Esophagus squamous epithelium (tissue), 4 donors: ENCODE measurements at regions not wholly inside any gene's neighbourhood (a gene's known extent, or its start where the extent isn't known, plus 50 kb on each side); places are given as distances from the start of the nearest gene placed in this dataset.

Experiments used
- POLR2A ChIP-seq, 4 donors: fragments of 450-650 bp; IDR thresholded peaks; one replicate each; pipeline ENCODE4 v1.6.1; 2017; ENCODE audit warnings: antibody characterized with exemption in 4 of 4, mild to moderate bottlenecking in 4 of 4, moderate library complexity in 3 of 4
- TF ChIP-seq, protein P1 (sequence below), 6 experiments: fragments of 450-650 bp in 4 of 6; fragments of 200-600 bp in 2 of 6; sonication (generic) in 2 of 6; IDR thresholded peaks; one replicate each; pipeline ENCODE4 v1.5.1; 2016 to 2019; ENCODE audit warnings: antibody characterized with exemption in 6 of 6, mild to moderate bottlenecking in 4 of 6, moderate library complexity in 4 of 6

DNA sequence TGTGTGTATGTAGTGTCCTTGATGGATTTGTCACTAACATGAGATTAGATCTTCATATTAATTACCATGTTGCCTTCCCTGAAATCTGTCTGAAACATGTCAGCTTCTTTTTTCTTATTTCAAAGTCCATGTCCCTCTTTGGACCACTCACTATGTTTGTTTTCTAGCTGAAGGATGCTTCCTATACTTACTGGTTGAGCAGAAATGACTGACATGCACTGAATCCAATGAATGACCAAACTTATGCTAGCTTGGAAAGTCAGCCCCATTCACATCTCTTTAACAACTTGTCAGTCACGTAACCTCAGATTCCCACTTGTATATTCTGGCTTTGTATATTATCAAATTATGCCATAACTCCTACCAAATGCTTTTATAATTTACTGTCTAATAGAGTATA, 69.9 kb upstream of the STK39 start:
- TF ChIP-seq, protein P1, sequence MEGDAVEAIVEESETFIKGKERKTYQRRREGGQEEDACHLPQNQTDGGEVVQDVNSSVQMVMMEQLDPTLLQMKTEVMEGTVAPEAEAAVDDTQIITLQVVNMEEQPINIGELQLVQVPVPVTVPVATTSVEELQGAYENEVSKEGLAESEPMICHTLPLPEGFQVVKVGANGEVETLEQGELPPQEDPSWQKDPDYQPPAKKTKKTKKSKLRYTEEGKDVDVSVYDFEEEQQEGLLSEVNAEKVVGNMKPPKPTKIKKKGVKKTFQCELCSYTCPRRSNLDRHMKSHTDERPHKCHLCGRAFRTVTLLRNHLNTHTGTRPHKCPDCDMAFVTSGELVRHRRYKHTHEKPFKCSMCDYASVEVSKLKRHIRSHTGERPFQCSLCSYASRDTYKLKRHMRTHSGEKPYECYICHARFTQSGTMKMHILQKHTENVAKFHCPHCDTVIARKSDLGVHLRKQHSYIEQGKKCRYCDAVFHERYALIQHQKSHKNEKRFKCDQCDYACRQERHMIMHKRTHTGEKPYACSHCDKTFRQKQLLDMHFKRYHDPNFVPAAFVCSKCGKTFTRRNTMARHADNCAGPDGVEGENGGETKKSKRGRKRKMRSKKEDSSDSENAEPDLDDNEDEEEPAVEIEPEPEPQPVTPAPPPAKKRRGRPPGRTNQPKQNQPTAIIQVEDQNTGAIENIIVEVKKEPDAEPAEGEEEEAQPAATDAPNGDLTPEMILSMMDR (IDR thresholded peaks at IDR 0.05) = no peak
- no peak for TF ChIP-seq POLR2A (IDR thresholded peaks at IDR 0.05)
